Esophagus (tissue), 2 donors: ENCODE measurements at regions not wholly inside any gene's neighbourhood (a gene's known extent, or its start where the extent isn't known, plus 50 kb on each side); places are given as distances from the start of the nearest gene placed in this dataset.

Experiments
- H3K27ac ChIP-seq, 2 donors: one replicate each; pipeline ENCODE4 v1.5.1; 2013; ENCODE audit warnings: low read depth in 2 of 2, mild to moderate bottlenecking in 2 of 2, inconsistent platforms in 1 of 2, low read length in 1 of 2, moderate library complexity in 1 of 2
- H3K27me3 ChIP-seq, 2 donors: one replicate each; pipeline ENCODE4 v1.6.1; 2013; ENCODE audit warnings: low read length in 2 of 2, control low read depth in 1 of 2, mild to moderate bottlenecking in 1 of 2; ENCODE audit not compliant: insufficient read depth in 2 of 2, control insufficient read depth in 1 of 2
- H3K36me3 ChIP-seq, 2 donors: one replicate each; pipeline ENCODE4 v1.6.1; 2013; ENCODE audit warnings: low read length in 1 of 2; ENCODE audit not compliant: control insufficient read depth in 2 of 2, insufficient read depth in 2 of 2
- H3K4me1 ChIP-seq, 2 donors: one replicate each; pipeline ENCODE4 v1.6.1; 2013; ENCODE audit warnings: low read length in 1 of 2; ENCODE audit not compliant: control insufficient read depth in 2 of 2, insufficient read depth in 2 of 2
- H3K4me3 ChIP-seq, 2 donors: one replicate each; pipeline ENCODE4 v1.5.1; 2013; ENCODE audit warnings: low read length in 2 of 2, mild to moderate bottlenecking in 2 of 2, low read depth in 1 of 2, moderate library complexity in 1 of 2
- H3K9me3 ChIP-seq, 2 donors: one replicate each; pipeline ENCODE4 v1.6.1; 2013; ENCODE audit warnings: mild to moderate bottlenecking in 2 of 2, low read depth in 1 of 2, low read length in 1 of 2, moderate library complexity in 1 of 2; ENCODE audit not compliant: control insufficient read depth in 2 of 2, insufficient read depth in 1 of 2
- WGBS, 2 donors: extraction: QIAGEN DNeasy Blood & Tissue Kit; methylation state at CpG; one replicate each; pipeline ENCODE4 v1.1.7; 2013; 5-methylcytosine and 5-hydroxymethylcytosine counted together
- donor health status: healthy with polysubstance abuse.
- donor health status: Bipolar disorder and iron deficiency.

GRCh38 chr13:21998279-21998990 lies 327.6 kb downstream of the FGF9 start:
- Histone ChIP-seq H3K9me3 (no peaks in the 10 kb centered on the region), H3K27me3 (no peaks in the 10 kb centered on the region), H3K36me3 (no peaks in the 10 kb centered on the region), H3K27ac (no peak overlapping the region), H3K4me3 (no peak overlapping the region), H3K4me1 (no peaks in the 10 kb centered on the region)
- WGBS, 2 donors, result 61 to 65% methylated on average over 12 of the region's 12 CpGs

- no peaks in the 10 kb centered on the region for H3K36me3 ChIP-seq
- WGBS, 2 donors, result 90 to 91% methylated on average over 6 of the region's 6 CpGs
- no peak overlapping the region for H3K27ac ChIP-seq
- H3K9me3 ChIP-seq, result no peaks in the 10 kb centered on the region
- H3K4me1 ChIP-seq, result no peaks in the 10 kb centered on the region
- no peak overlapping the region for H3K4me3 ChIP-seq
- no peaks in the 10 kb centered on the region for H3K27me3 ChIP-seq
Observed at GRCh38 chr13:21999666-22000065, 328.8 kb downstream of the FGF9 start.

GRCh38 chr13:22000191-22000590 lies 329.3 kb downstream of the FGF9 start:
- Histone ChIP-seq H3K36me3 (no peaks in the 10 kb centered on the region), H3K27ac (no peak overlapping the region), H3K4me3 (no peak overlapping the region), H3K27me3 (no peaks in the 10 kb centered on the region), H3K4me1 (no peaks in the 10 kb centered on the region), H3K9me3 (no peaks in the 10 kb centered on the region)
- WGBS, 2 donors, result 92 to 95% methylated on average over 12 of the region's 12 CpGs

- H3K27ac ChIP-seq, result no peak overlapping the region
- H3K4me1 ChIP-seq, result no peaks in the 10 kb centered on the region
- no peak overlapping the region for H3K4me3 ChIP-seq
- WGBS, 2 donors, result 90 to 94% methylated on average over 9 of the region's 9 CpGs
- no peaks in the 10 kb centered on the region for H3K9me3 ChIP-seq
- no peaks in the 10 kb centered on the region for H3K27me3 ChIP-seq
- no peaks in the 10 kb centered on the region for H3K36me3 ChIP-seq
Observed at GRCh38 chr13:22001336-22001735, 330.5 kb downstream of the FGF9 start.

DNA sequence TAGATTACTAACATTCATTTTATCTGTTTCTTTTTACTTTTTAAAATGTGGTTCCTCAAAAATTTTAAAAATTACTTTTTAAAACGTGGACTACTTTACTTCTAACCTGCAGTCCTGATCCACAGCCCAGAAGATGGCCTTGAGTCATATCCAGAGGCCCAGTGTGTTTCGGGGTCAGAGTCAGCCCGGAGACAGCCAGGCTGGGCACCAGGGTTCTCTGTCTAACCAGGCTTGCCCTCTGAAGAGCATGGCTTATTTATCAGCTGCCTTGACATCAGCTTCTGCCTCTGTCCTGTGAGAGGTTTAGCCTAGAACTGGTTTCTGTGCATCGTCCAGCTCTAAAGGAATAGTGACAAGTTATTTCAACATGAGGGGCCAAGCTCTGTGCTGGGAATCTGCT lies 332.0 kb downstream of the FGF9 start:
- WGBS, 2 donors, result 69 to 79% methylated on average over 4 of the region's 4 CpGs
- no peaks in the 10 kb centered on the region for H3K9me3 ChIP-seq
- H3K27me3 ChIP-seq, result no peaks in the 10 kb centered on the region
- H3K27ac ChIP-seq, result no peak overlapping the region
- H3K36me3 ChIP-seq, result no peaks in the 10 kb centered on the region
- no peaks in the 10 kb centered on the region for H3K4me1 ChIP-seq
- no peak overlapping the region for H3K4me3 ChIP-seq

- H3K36me3 ChIP-seq, result no peaks in the 10 kb centered on the region
- H3K4me1 ChIP-seq, result no peaks in the 10 kb centered on the region
- 83 to 88% methylated on average over 8 of the region's 8 CpGs for WGBS, 2 donors
- H3K9me3 ChIP-seq, result no peaks in the 10 kb centered on the region
- H3K27ac ChIP-seq, result no peak overlapping the region
- H3K27me3 ChIP-seq, result no peaks in the 10 kb centered on the region
- no peak overlapping the region for H3K4me3 ChIP-seq
Observed at GRCh38 chr13:22009500-22009899, 338.6 kb downstream of the FGF9 start.

GRCh38 chr13:22009937-22010336 lies 339.1 kb downstream of the FGF9 start:
- H3K4me1 ChIP-seq, result no peaks in the 10 kb centered on the region
- no peak overlapping the region for H3K4me3 ChIP-seq
- WGBS, 2 donors, result 89 to 90% methylated on average over 6 of the region's 6 CpGs
- H3K36me3 ChIP-seq, result no peaks in the 10 kb centered on the region
- H3K9me3 ChIP-seq, result no peaks in the 10 kb centered on the region
- H3K27me3 ChIP-seq, result no peaks in the 10 kb centered on the region
- no peak overlapping the region for H3K27ac ChIP-seq

- no peaks in the 10 kb centered on the region for H3K36me3 ChIP-seq
- H3K4me3 ChIP-seq, result no peak overlapping the region
- no peak overlapping the region for H3K27ac ChIP-seq
- H3K27me3 ChIP-seq, result no peaks in the 10 kb centered on the region
- no peaks in the 10 kb centered on the region for H3K4me1 ChIP-seq
- WGBS, 2 donors, result 49 to 67% methylated on average over 2 of the region's 2 CpGs
- H3K9me3 ChIP-seq, result no peaks in the 10 kb centered on the region
Observed at GRCh38 chr13:22012686-22013085, 341.8 kb downstream of the FGF9 start.

- no peaks in the 10 kb centered on the region for H3K9me3 ChIP-seq
- no peak overlapping the region for H3K27ac ChIP-seq
- no peak overlapping the region for H3K4me3 ChIP-seq
- H3K36me3 ChIP-seq, result no peaks in the 10 kb centered on the region
- no peaks in the 10 kb centered on the region for H3K27me3 ChIP-seq
- H3K4me1 ChIP-seq, result no peaks in the 10 kb centered on the region
- 29 to 42% methylated on average over 6 of the region's 6 CpGs for WGBS, 2 donors
Observed at GRCh38 chr13:22014469-22014868, 343.6 kb downstream of the FGF9 start.

GRCh38 chr13:22017226-22017625 lies 346.4 kb downstream of the FGF9 start:
- Histone ChIP-seq H3K4me3 (no peak overlapping the region), H3K9me3 (no peaks in the 10 kb centered on the region), H3K4me1 (no peaks in the 10 kb centered on the region), H3K27ac (no peak overlapping the region), H3K27me3 (no peaks in the 10 kb centered on the region), H3K36me3 (no peaks in the 10 kb centered on the region)
- 46 to 52% methylated on average over 3 of the region's 3 CpGs for WGBS, 2 donors
